ENCODE measurements at regions not wholly inside any gene's neighbourhood (a gene's known extent, or its start where the extent isn't known, plus 50 kb on each side); places are given as distances from the start of the nearest gene placed in this dataset.
A peak's percentile ranks its signal among the peaks of the same experiment; 100 is the strongest.

DNA sequence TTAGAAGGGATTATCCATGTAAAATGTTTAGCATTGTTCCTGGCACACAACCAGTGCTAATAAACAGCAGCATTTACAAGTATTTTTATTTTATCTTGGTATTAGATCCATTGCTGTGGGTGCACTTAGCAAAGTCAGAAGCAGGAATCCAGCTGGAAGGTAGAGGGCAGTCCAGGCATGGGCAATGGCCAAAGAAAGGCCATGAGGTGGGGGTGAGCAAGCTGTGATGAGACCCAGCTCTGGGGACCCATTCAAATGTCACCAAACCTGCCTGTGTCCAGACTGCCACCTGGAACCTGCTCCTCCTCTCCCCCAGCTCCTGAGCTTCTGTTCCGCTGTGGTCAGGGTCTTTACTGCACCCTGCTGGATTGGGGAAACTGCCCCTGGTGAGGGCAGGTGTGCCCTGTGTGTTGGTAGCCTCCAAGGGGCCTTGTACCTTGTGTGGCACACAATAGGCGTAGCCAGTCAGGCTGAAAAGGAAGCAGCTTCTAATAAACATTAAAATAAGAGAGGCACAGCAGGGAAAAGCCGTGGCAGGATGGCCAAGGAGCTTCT, 118.0 kb upstream of the CRHR1 start:
- no peaks in the 10 kb centered on the region for H3K27me3 ChIP-seq (replicated peaks)

DNA sequence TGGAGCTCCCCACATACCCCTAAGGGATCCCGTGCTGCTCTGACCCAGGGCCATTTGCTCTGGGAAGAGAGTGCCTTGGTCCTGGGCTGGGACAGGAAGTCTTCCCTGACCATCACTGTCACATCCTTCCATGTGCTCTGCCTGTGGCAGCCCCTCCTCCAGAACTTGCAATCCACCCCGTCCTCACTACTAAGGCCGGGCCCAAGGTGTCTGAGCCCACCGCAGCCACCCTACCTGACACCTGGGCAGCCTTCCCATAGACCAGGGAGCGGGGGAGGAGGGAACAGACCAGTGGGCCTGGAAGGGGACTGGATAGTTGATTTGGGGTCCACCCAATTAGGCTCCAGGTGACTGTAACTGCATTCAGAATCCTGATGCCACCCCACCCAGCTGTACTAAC, 117.5 kb upstream of the CRHR1 start:
- Histone ChIP-seq H3K36me3 (replicated peaks) (no peaks in the 10 kb centered on the region), H3K4me3 (ENCODE audit: low read depth, low read length) (no peak overlapping the region), H3K27me3 (replicated peaks) (no peaks in the 10 kb centered on the region), H3K27ac (no peak overlapping the region)
- DNase-seq, result no peak
- no peak for TF ChIP-seq CTCF (IDR thresholded peaks at IDR 0.05; ENCODE audit: low read depth, low read length, missing control alignments)
- in situ Hi-C loops (cut with HindIII; ENCODE audit: low pct_ligation_motif_present, low sequenced_read_pairs), result loop anchor here (25.0 kb wide), 1 partner anchor 196 kb away; no protein-coding TSS in a partner anchor

More for the DNA sequence above, 118.0 kb upstream of the CRHR1 start:
- TF ChIP-seq CTCF (IDR thresholded peaks at IDR 0.05; ENCODE audit: low read depth, low read length, missing control alignments), result peak; percentile 15
- DNase-seq, result no peak
- no peak overlapping the region for H3K27ac ChIP-seq
- in situ Hi-C loops (cut with HindIII; ENCODE audit: low pct_ligation_motif_present, low sequenced_read_pairs), result loop anchor here (25.0 kb wide), 1 partner anchor 196 kb away; no protein-coding TSS in a partner anchor
- H3K4me3 ChIP-seq (ENCODE audit: low read depth, low read length), result no peak overlapping the region
- H3K36me3 ChIP-seq (replicated peaks), result no peaks in the 10 kb centered on the region

DNA sequence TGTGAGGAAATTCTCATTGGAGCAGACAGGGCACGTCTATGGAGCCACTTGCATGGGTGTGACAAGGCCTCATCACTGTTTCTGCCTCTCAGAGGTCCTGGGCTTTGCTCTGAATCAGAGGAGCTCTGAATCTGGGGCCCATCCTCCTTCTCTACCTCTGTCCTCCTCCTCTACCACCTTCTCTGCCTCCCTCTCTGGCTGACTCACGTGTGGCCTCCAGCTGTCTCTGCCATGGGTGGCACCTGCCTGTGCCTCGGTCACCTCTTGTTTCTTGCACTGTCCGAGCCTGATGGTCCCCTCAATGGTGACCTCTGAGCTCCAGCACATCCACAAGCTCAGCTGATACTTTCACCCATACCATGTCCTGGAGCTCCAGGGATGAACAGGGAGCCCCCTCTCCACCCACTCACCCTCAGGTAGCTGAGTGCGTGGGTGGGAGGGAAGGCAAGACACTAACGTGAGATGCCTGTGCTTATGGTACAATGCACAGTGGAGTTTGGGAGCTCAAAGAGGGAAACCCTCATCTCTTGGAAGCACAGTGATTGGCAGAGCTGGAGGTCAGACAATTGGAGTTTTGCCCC, 116.4 kb upstream of the CRHR1 start:
- Histone ChIP-seq H3K27ac (no peak overlapping the region), H3K27me3 (replicated peaks) (no peaks in the 10 kb centered on the region), H3K36me3 (replicated peaks) (no peaks in the 10 kb centered on the region), H3K4me3 (ENCODE audit: low read depth, low read length) (no peak overlapping the region)
- in situ Hi-C loops (cut with HindIII; ENCODE audit: low pct_ligation_motif_present, low sequenced_read_pairs), result loop anchor here (25.0 kb wide), 1 partner anchor 195 kb away; no protein-coding TSS in a partner anchor
- DNase-seq, result no peak
- TF ChIP-seq CTCF (IDR thresholded peaks at IDR 0.05; ENCODE audit: low read depth, low read length, missing control alignments), result no peak

- no peak for TF ChIP-seq CTCF (IDR thresholded peaks at IDR 0.05; ENCODE audit: low read depth, low read length, missing control alignments)
Observed at GRCh38 chr17:45668316-45668715, 115.8 kb upstream of the CRHR1 start.

DNA sequence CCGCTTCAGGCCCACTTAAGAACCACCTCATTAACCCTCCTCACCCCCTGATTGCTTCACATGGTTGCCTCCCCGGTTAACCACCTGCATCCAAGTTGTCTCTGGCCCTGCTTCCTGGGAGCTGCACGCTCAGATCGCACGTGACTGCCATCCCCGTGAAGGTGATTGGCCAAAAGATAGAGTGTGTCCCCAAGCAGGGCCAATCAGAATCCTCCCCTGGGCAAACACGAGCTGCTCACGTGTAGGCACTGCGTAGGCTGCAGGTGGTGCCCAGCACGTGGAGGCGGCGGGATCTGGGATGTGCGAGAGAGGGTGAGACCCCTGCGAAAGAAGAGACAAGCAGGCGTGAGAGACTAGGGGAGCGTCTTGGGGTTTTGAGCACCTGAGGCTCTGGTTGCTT, 111.8 kb upstream of the CRHR1 start:
- Histone ChIP-seq H3K4me3 (ENCODE audit: low read depth, low read length) (no peak overlapping the region), H3K27me3 (replicated peaks) (no peaks in the 10 kb centered on the region), H3K27ac (no peak overlapping the region), H3K36me3 (replicated peaks) (no peaks in the 10 kb centered on the region)
- TF ChIP-seq CTCF (IDR thresholded peaks at IDR 0.05; ENCODE audit: low read depth, low read length, missing control alignments), result no peak
- in situ Hi-C loops (cut with HindIII; ENCODE audit: low pct_ligation_motif_present, low sequenced_read_pairs), result loop anchor here (25.0 kb wide), 1 partner anchor 190 kb away; no protein-coding TSS in a partner anchor
- DNase-seq, result no peak

More at GRCh38 chr17:45668316-45668715, 115.8 kb upstream of the CRHR1 start:
- no peak overlapping the region for H3K27ac ChIP-seq
- in situ Hi-C loops (cut with HindIII; ENCODE audit: low pct_ligation_motif_present, low sequenced_read_pairs), result loop anchor here (25.0 kb wide), 1 partner anchor 194 kb away; no protein-coding TSS in a partner anchor
- no peaks in the 10 kb centered on the region for H3K36me3 ChIP-seq (replicated peaks)
- no peak for DNase-seq
- no peaks in the 10 kb centered on the region for H3K27me3 ChIP-seq (replicated peaks)
- no peak overlapping the region for H3K4me3 ChIP-seq (ENCODE audit: low read depth, low read length)

Data from brain microvascular endothelial cell (primary cell).